ENCODE measurements at regions not wholly inside any gene's neighbourhood (a gene's known extent, or its start where the extent isn't known, plus 50 kb on each side); places are given as distances from the start of the nearest gene placed in this dataset.
"Not testable (repeated sequence)": the region's sequence is repeated elsewhere in the genome, so short reads cannot be mapped to it uniquely, and the experiment has no call there.

GRCh38 chr11:29051935-29052334 lies 943.7 kb downstream of the METTL15 start:
- DNase-seq (no peak), ATAC-seq (ENCODE audit: low read depth) (no peak)
- Mint-ChIP-seq H3K36me3 (ENCODE audit: low read depth) (no peaks in the 10 kb centered on the region), H3K4me3 (no peak overlapping the region), H3K9me3 (peaks cover 18% of the 10 kb centered on the region), H3K27ac (no peak overlapping the region), H3K27me3 (no peaks in the 10 kb centered on the region), H3K4me1 (no peaks in the 10 kb centered on the region)
- ChIA-PET CTCF (no interaction called here), POLR2A (no interaction called here)
- TF ChIP-seq, protein P1, sequence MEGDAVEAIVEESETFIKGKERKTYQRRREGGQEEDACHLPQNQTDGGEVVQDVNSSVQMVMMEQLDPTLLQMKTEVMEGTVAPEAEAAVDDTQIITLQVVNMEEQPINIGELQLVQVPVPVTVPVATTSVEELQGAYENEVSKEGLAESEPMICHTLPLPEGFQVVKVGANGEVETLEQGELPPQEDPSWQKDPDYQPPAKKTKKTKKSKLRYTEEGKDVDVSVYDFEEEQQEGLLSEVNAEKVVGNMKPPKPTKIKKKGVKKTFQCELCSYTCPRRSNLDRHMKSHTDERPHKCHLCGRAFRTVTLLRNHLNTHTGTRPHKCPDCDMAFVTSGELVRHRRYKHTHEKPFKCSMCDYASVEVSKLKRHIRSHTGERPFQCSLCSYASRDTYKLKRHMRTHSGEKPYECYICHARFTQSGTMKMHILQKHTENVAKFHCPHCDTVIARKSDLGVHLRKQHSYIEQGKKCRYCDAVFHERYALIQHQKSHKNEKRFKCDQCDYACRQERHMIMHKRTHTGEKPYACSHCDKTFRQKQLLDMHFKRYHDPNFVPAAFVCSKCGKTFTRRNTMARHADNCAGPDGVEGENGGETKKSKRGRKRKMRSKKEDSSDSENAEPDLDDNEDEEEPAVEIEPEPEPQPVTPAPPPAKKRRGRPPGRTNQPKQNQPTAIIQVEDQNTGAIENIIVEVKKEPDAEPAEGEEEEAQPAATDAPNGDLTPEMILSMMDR (IDR thresholded peaks at IDR 0.05): no peak
- intact Hi-C loops (cut with micrococcal nuclease): no loop called here

GRCh38 chr11:29050962-29051361 lies 942.8 kb downstream of the METTL15 start:
- H3K36me3 Mint-ChIP-seq (ENCODE audit: low read depth); H3K4me3 Mint-ChIP-seq; H3K4me1 Mint-ChIP-seq; POLR2A ChIA-PET; H3K27ac Mint-ChIP-seq; H3K27me3 Mint-ChIP-seq; ATAC-seq (ENCODE audit: low read depth); intact Hi-C loops (cut with micrococcal nuclease); CTCF ChIA-PET; DNase-seq: not testable (repeated sequence)
- peaks cover 13% of the 10 kb centered on the region for H3K9me3 Mint-ChIP-seq

- TF ChIP-seq, protein P1 (IDR thresholded peaks at IDR 0.05): no peak
- no peak overlapping the region for H3K4me3 Mint-ChIP-seq
- no peaks in the 10 kb centered on the region for H3K4me1 Mint-ChIP-seq
- ChIA-PET CTCF (no interaction called here), POLR2A (no interaction called here)
- H3K27me3 Mint-ChIP-seq: no peaks in the 10 kb centered on the region
- no peaks in the 10 kb centered on the region for H3K36me3 Mint-ChIP-seq (ENCODE audit: low read depth)
- intact Hi-C loops (cut with micrococcal nuclease): no loop called here
- ATAC-seq (ENCODE audit: low read depth): no peak
- H3K27ac Mint-ChIP-seq: no peak overlapping the region
- peaks cover 6% of the 10 kb centered on the region for H3K9me3 Mint-ChIP-seq
- no peak for DNase-seq
These were observed 932.3 kb downstream of the METTL15 start for GRCh38 chr11:29040489-29040888.

GRCh38 chr11:29032384-29033149 lies 924.4 kb downstream of the METTL15 start:
- DNase-seq (no peak), ATAC-seq (ENCODE audit: low read depth) (no peak)
- H3K4me1 Mint-ChIP-seq: no peaks in the 10 kb centered on the region
- H3K4me3 Mint-ChIP-seq: no peak overlapping the region
- ChIA-PET POLR2A (no interaction called here), CTCF (no interaction called here)
- no peak overlapping the region for H3K27ac Mint-ChIP-seq
- H3K36me3 Mint-ChIP-seq (ENCODE audit: low read depth): no peaks in the 10 kb centered on the region
- no peaks in the 10 kb centered on the region for H3K27me3 Mint-ChIP-seq
- TF ChIP-seq, protein P1 (IDR thresholded peaks at IDR 0.05): no peak
- peaks cover 17% of the 10 kb centered on the region for H3K9me3 Mint-ChIP-seq
- intact Hi-C loops (cut with micrococcal nuclease): no loop called here

DNA sequence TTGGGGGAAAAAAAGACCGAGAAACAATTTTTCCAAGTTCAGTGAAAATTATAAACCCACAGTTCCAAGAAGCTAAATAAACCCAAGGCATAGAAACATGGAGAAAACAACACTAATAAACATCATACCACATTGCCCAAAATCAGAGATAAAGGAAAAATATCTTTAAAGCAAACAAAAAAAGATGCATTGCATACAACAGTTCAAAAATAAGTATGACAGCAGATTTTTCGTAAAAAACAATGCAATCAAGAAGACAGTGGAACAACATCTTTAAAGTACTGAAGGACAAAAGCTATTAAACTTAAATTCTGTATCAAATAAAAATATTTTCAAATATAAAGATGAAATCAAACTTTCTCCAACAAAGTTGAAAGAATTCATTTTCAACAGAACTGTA lies 921.3 kb downstream of the METTL15 start:
- Mint-ChIP-seq H3K9me3 (peaks cover 16% of the 10 kb centered on the region), H3K27me3 (no peaks in the 10 kb centered on the region), H3K4me3 (no peak overlapping the region), H3K4me1 (no peaks in the 10 kb centered on the region), H3K36me3 (ENCODE audit: low read depth) (no peaks in the 10 kb centered on the region), H3K27ac (no peak overlapping the region)
- TF ChIP-seq, protein P1 (IDR thresholded peaks at IDR 0.05): no peak
- intact Hi-C loops (cut with micrococcal nuclease): no loop called here
- no peak for ATAC-seq (ENCODE audit: low read depth)
- CTCF ChIA-PET: no interaction called here
- DNase-seq: no peak
- POLR2A ChIA-PET: no interaction called here

DNA sequence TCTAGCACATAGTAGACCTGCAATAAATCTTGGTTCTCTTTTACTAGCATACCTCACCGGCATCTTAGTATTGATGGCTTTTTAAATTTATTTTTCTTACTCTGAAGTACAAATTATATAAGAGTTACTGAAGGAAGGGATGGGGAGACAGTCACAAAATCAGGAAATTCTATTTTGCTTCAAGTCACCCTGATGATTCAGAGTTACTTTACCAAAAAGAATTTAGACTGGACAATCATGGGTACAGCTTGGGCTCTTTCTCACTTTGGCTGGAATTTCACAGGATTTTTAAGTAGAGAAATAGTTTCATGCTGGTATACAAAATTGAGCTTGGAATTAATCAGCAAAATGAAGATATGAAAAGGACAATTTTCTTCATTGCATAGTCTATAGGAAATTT lies 919.2 kb downstream of the METTL15 start:
- TF ChIP-seq, protein P1 (IDR thresholded peaks at IDR 0.05): no peak
- ChIA-PET POLR2A (no interaction called here), CTCF (no interaction called here)
- H3K27ac Mint-ChIP-seq: no peak overlapping the region
- no peak for ATAC-seq (ENCODE audit: low read depth)
- H3K4me1 Mint-ChIP-seq: no peaks in the 10 kb centered on the region
- no peaks in the 10 kb centered on the region for H3K27me3 Mint-ChIP-seq
- intact Hi-C loops (cut with micrococcal nuclease): no loop called here
- H3K9me3 Mint-ChIP-seq: peaks cover 16% of the 10 kb centered on the region
- H3K4me3 Mint-ChIP-seq: no peak overlapping the region
- no peak for DNase-seq
- no peaks in the 10 kb centered on the region for H3K36me3 Mint-ChIP-seq (ENCODE audit: low read depth)
